ENCODE measurements at regions not wholly inside any gene's neighbourhood (a gene's known extent, or its start where the extent isn't known, plus 50 kb on each side); places are given as distances from the start of the nearest gene placed in this dataset.
"Not testable (repeated sequence)": the region's sequence is repeated elsewhere in the genome, so short reads cannot be mapped to it uniquely, and the experiment has no call there.

GRCh38 chr10:10010397-10010796 lies 1007.3 kb upstream of the CELF2 start:
- no peak for DNase-seq

GRCh38 chr10:10014846-10015245 lies 1002.8 kb upstream of the CELF2 start:
- no peak for DNase-seq

- DNase-seq = no peak
Observed at GRCh38 chr10:10017716-10018115, 1000.0 kb upstream of the CELF2 start.

GRCh38 chr10:10020945-10021344 lies 996.7 kb upstream of the CELF2 start:
- DNase-seq = no peak

GRCh38 chr10:10032991-10033390 lies 984.7 kb upstream of the CELF2 start:
- DNase-seq = no peak

GRCh38 chr10:10038348-10038747 lies 979.3 kb upstream of the CELF2 start:
- DNase-seq = no peak

GRCh38 chr10:10039595-10039994 lies 978.1 kb upstream of the CELF2 start:
- DNase-seq = no peak

- DNase-seq = no peak
Observed at GRCh38 chr10:10043083-10043482, 974.6 kb upstream of the CELF2 start.

- DNase-seq = no peak
Observed at GRCh38 chr10:10044922-10045764, 972.5 kb upstream of the CELF2 start.

GRCh38 chr10:10045765-10046028 lies 972.0 kb upstream of the CELF2 start:
- no peak for DNase-seq

GRCh38 chr10:10047426-10047825 lies 970.2 kb upstream of the CELF2 start:
- DNase-seq = no peak

GRCh38 chr10:10053051-10053450 lies 964.6 kb upstream of the CELF2 start:
- no peak for DNase-seq

- DNase-seq = no peak
Observed at GRCh38 chr10:10054466-10054865, 963.2 kb upstream of the CELF2 start.

- no peak for DNase-seq
Observed at GRCh38 chr10:10055656-10056442, 961.8 kb upstream of the CELF2 start.

GRCh38 chr10:10056961-10057360 lies 960.7 kb upstream of the CELF2 start:
- no peak for DNase-seq

- DNase-seq = no peak
Observed at GRCh38 chr10:10067644-10068043, 950.0 kb upstream of the CELF2 start.

GRCh38 chr10:10074847-10075246 lies 942.8 kb upstream of the CELF2 start:
- DNase-seq = not testable (repeated sequence)

GRCh38 chr10:10078446-10078845 lies 939.2 kb upstream of the CELF2 start:
- no peak for DNase-seq

- DNase-seq = no peak
Observed at GRCh38 chr10:10092581-10092980, 925.1 kb upstream of the CELF2 start.

GRCh38 chr10:10093021-10093420 lies 924.7 kb upstream of the CELF2 start:
- DNase-seq = no peak

GRCh38 chr10:10094691-10095090 lies 923.0 kb upstream of the CELF2 start:
- no peak for DNase-seq

GRCh38 chr10:10096296-10096695 lies 921.4 kb upstream of the CELF2 start:
- DNase-seq = no peak

GRCh38 chr10:10096898-10097297 lies 920.8 kb upstream of the CELF2 start:
- no peak for DNase-seq

- DNase-seq = no peak
Observed at GRCh38 chr10:10101106-10101505, 916.6 kb upstream of the CELF2 start.
